ENCODE measurements at regions not wholly inside any gene's neighbourhood (a gene's known extent, or its start where the extent isn't known, plus 50 kb on each side); places are given as distances from the start of the nearest gene placed in this dataset.
A peak's percentile ranks its signal among the peaks of the same experiment; 100 is the strongest.

GRCh38 chr2:48209214-48209885, 105.1 kb upstream of the FOXN2 start:
- H3K9me2 ChIP-seq (replicated peaks; ENCODE audit: low read depth, low read length) = no peaks in the 10 kb centered on the region
- H3K4me3 ChIP-seq (ENCODE audit: low read length, poor library complexity, severe bottlenecking) = no peak overlapping the region
- H4K20me1 ChIP-seq (ENCODE audit: insufficient read depth, low read length, poor library complexity, severe bottlenecking) = no peaks in the 10 kb centered on the region
- H3K9me3 ChIP-seq (ENCODE audit: insufficient read depth, low read depth, low read length) = no peaks in the 10 kb centered on the region
- H3K4me2 ChIP-seq (ENCODE audit: low read depth, low read length, poor library complexity, severe bottlenecking) = no peak overlapping the region
- H3F3A ChIP-seq (ENCODE audit: low read depth) = no peaks in the 10 kb centered on the region
- no peaks in the 10 kb centered on the region for H3K79me2 ChIP-seq (ENCODE audit: insufficient read depth, low read length)
- H3K9ac ChIP-seq (ENCODE audit: low read depth, low read length, poor library complexity, severe bottlenecking) = no peak overlapping the region
- H3K27me3 ChIP-seq (ENCODE audit: insufficient read depth, low read length, poor library complexity, severe bottlenecking) = no peaks in the 10 kb centered on the region
- H3K36me3 ChIP-seq (ENCODE audit: insufficient read depth, low read length) = no peaks in the 10 kb centered on the region
- H2AFZ ChIP-seq (ENCODE audit: low read length) = 0 out of 2 replicates have a peak overlapping the region, but pooled peaks have one; percentile 36
- no peak for TF ChIP-seq CTCF (conservative IDR thresholded peaks at IDR 0.05; ENCODE audit: low read length)
- TF ChIP-seq EZH2phosphoT487 (IDR thresholded peaks at IDR 0.05; ENCODE audit: borderline replicate concordance) = no peak
- no peaks in the 10 kb centered on the region for H3K4me1 ChIP-seq (ENCODE audit: insufficient read depth, low read length, poor library complexity, severe bottlenecking)

GRCh38 chr2:48210189-48210588, 104.3 kb upstream of the FOXN2 start:
- Histone ChIP-seq H3K4me3 (ENCODE audit: low read length, poor library complexity, severe bottlenecking) (no peak overlapping the region), H3K27me3 (ENCODE audit: insufficient read depth, low read length, poor library complexity, severe bottlenecking) (no peaks in the 10 kb centered on the region), H3K4me1 (ENCODE audit: insufficient read depth, low read length, poor library complexity, severe bottlenecking) (no peaks in the 10 kb centered on the region), H3K79me2 (ENCODE audit: insufficient read depth, low read length) (no peaks in the 10 kb centered on the region), H3K9me3 (ENCODE audit: insufficient read depth, low read depth, low read length) (no peaks in the 10 kb centered on the region), H4K20me1 (ENCODE audit: insufficient read depth, low read length, poor library complexity, severe bottlenecking) (no peaks in the 10 kb centered on the region), H2AFZ (ENCODE audit: low read length) (no peak overlapping the region), H3K9ac (ENCODE audit: low read depth, low read length, poor library complexity, severe bottlenecking) (no peak overlapping the region), H3K36me3 (ENCODE audit: insufficient read depth, low read length) (no peaks in the 10 kb centered on the region), H3K4me2 (ENCODE audit: low read depth, low read length, poor library complexity, severe bottlenecking) (no peak overlapping the region), H3K9me2 (replicated peaks; ENCODE audit: low read depth, low read length) (no peaks in the 10 kb centered on the region), H3F3A (ENCODE audit: low read depth) (no peaks in the 10 kb centered on the region)
- no peak for TF ChIP-seq CTCF (conservative IDR thresholded peaks at IDR 0.05; ENCODE audit: low read length)
- no peak for TF ChIP-seq EZH2phosphoT487 (IDR thresholded peaks at IDR 0.05; ENCODE audit: borderline replicate concordance)

- Histone ChIP-seq H3K9me3 (ENCODE audit: insufficient read depth, low read depth, low read length) (no peaks in the 10 kb centered on the region), H3K4me1 (ENCODE audit: insufficient read depth, low read length, poor library complexity, severe bottlenecking) (no peaks in the 10 kb centered on the region), H2AFZ (ENCODE audit: low read length) (no peak overlapping the region), H3F3A (ENCODE audit: low read depth) (no peaks in the 10 kb centered on the region), H3K4me2 (ENCODE audit: low read depth, low read length, poor library complexity, severe bottlenecking) (no peak overlapping the region), H3K36me3 (ENCODE audit: insufficient read depth, low read length) (no peaks in the 10 kb centered on the region), H3K79me2 (ENCODE audit: insufficient read depth, low read length) (no peaks in the 10 kb centered on the region), H4K20me1 (ENCODE audit: insufficient read depth, low read length, poor library complexity, severe bottlenecking) (no peaks in the 10 kb centered on the region), H3K4me3 (ENCODE audit: low read length, poor library complexity, severe bottlenecking) (no peak overlapping the region), H3K9me2 (replicated peaks; ENCODE audit: low read depth, low read length) (no peaks in the 10 kb centered on the region), H3K27me3 (ENCODE audit: insufficient read depth, low read length, poor library complexity, severe bottlenecking) (no peaks in the 10 kb centered on the region), H3K9ac (ENCODE audit: low read depth, low read length, poor library complexity, severe bottlenecking) (no peak overlapping the region)
- no peak for TF ChIP-seq CTCF (conservative IDR thresholded peaks at IDR 0.05; ENCODE audit: low read length)
- no peak for TF ChIP-seq EZH2phosphoT487 (IDR thresholded peaks at IDR 0.05; ENCODE audit: borderline replicate concordance)
Observed at GRCh38 chr2:48213646-48214045, 100.8 kb upstream of the FOXN2 start.
